ENCODE measurements at regions not wholly inside any gene's neighbourhood (a gene's known extent, or its start where the extent isn't known, plus 50 kb on each side); places are given as distances from the start of the nearest gene placed in this dataset.

DNA sequence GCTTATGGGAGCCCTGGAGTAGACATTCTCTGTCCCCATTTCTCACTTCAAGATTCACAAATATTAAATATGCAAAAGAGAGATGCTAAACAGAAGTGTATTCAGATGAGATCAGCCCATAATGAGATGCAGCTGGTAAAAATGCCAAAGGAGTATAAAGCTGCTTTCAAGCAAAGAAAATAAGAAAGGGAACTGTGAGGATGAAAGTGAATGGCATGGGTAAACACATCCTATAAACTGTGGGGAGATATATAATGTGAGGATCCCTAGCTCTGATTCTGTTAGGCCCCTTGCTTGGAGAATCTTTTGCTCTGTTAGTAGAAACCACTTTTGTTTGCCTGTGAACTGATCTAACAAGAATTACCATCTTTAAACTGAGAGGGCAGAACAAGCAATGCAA, 396.6 kb downstream of the SOX2 start:
- no peak overlapping the region for H3K27ac ChIP-seq (ENCODE audit: low read depth, low read length, poor library complexity, severe bottlenecking)
- no peak overlapping the region for H3K4me2 ChIP-seq (ENCODE audit: low read length)
- no peaks in the 10 kb centered on the region for H3K4me1 ChIP-seq (ENCODE audit: insufficient read depth, low read length, poor library complexity, severe bottlenecking)
- CTCF ChIA-PET (ENCODE audit: unreplicated experiment) = no interaction called here
- H3K36me3 ChIP-seq (ENCODE audit: insufficient read depth, low read length) = no peaks in the 10 kb centered on the region
- H3K9me3 ChIP-seq (ENCODE audit: low read length) = no peaks in the 10 kb centered on the region
- DNase-seq (ENCODE audit: low spot score) = no peak
- TF ChIP-seq, protein P1, sequence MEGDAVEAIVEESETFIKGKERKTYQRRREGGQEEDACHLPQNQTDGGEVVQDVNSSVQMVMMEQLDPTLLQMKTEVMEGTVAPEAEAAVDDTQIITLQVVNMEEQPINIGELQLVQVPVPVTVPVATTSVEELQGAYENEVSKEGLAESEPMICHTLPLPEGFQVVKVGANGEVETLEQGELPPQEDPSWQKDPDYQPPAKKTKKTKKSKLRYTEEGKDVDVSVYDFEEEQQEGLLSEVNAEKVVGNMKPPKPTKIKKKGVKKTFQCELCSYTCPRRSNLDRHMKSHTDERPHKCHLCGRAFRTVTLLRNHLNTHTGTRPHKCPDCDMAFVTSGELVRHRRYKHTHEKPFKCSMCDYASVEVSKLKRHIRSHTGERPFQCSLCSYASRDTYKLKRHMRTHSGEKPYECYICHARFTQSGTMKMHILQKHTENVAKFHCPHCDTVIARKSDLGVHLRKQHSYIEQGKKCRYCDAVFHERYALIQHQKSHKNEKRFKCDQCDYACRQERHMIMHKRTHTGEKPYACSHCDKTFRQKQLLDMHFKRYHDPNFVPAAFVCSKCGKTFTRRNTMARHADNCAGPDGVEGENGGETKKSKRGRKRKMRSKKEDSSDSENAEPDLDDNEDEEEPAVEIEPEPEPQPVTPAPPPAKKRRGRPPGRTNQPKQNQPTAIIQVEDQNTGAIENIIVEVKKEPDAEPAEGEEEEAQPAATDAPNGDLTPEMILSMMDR (conservative IDR thresholded peaks at IDR 0.05; ENCODE audit: low read length) = no peak
- TF ChIP-seq EZH2phosphoT487 (IDR thresholded peaks at IDR 0.05; ENCODE audit: borderline replicate concordance, low read depth, low read length) = no peak
- H3K9me2 ChIP-seq (ENCODE audit: insufficient read depth, low read length) = no peaks in the 10 kb centered on the region; the same call in 1 of the 2 replicates
- intact Hi-C loops (cut with micrococcal nuclease; ENCODE audit: unreplicated experiment) = no loop called here
- peak overlapping the region; percentile 27; the same call in 1 of the 2 replicates for H2AFZ ChIP-seq (ENCODE audit: low read length)
- no peaks in the 10 kb centered on the region for H4K20me1 ChIP-seq (ENCODE audit: insufficient read depth, low read length)
- no peak overlapping the region for H3K4me3 ChIP-seq (ENCODE audit: low read depth, low read length, poor library complexity, severe bottlenecking)
- POLR2A ChIA-PET = interaction anchor here (0.7 kb wide), 1 partner anchor 162 kb away, joined by 3 read pairs; no protein-coding TSS in a partner anchor
- H3K79me2 ChIP-seq (ENCODE audit: insufficient read depth, low read depth, low read length) = no peaks in the 10 kb centered on the region
- BruUV-seq (replicated peaks) = no TSS peak

DNA sequence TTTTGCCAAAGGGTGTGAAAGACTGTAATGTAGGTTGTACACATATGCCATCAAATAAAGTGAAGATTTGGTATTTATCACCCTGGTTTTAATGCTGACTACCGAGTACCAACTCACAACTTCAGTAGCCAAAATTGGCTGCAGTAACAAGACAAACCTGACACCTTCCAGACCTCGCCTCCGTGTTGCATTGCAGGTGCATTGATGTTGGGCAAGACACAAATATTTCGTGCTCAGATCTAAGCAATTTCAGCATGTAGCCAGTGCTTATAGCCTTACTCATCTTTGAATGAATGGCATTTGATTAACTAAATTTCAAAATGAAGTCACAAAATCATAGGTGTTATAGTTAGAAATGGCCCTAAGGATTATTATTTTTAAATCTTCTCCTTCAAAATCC, 400.2 kb downstream of the SOX2 start:
- Histone ChIP-seq H3K9me3 (ENCODE audit: low read length) (no peaks in the 10 kb centered on the region), H3K27ac (ENCODE audit: low read depth, low read length, poor library complexity, severe bottlenecking) (no peak overlapping the region), H3K36me3 (ENCODE audit: insufficient read depth, low read length) (no peaks in the 10 kb centered on the region), H4K20me1 (ENCODE audit: insufficient read depth, low read length) (no peaks in the 10 kb centered on the region), H2AFZ (ENCODE audit: low read length) (0 out of 2 replicates have a peak overlapping the region, but pooled peaks have one; percentile 6), H3K4me2 (ENCODE audit: low read length) (no peak overlapping the region), H3K4me1 (ENCODE audit: insufficient read depth, low read length, poor library complexity, severe bottlenecking) (no peaks in the 10 kb centered on the region), H3K4me3 (ENCODE audit: low read depth, low read length, poor library complexity, severe bottlenecking) (no peak overlapping the region), H3K9me2 (ENCODE audit: insufficient read depth, low read length) (no peaks in the 10 kb centered on the region; the same call in 1 of the 2 replicates), H3K79me2 (ENCODE audit: insufficient read depth, low read depth, low read length) (no peaks in the 10 kb centered on the region)
- no peak for TF ChIP-seq EZH2phosphoT487 (IDR thresholded peaks at IDR 0.05; ENCODE audit: borderline replicate concordance, low read depth, low read length)
- TF ChIP-seq, protein P1 (conservative IDR thresholded peaks at IDR 0.05; ENCODE audit: low read length) = no peak
- no peak for DNase-seq (ENCODE audit: low spot score)
- intact Hi-C loops (cut with micrococcal nuclease; ENCODE audit: unreplicated experiment) = no loop called here
- CTCF ChIA-PET (ENCODE audit: unreplicated experiment) = no interaction called here
- no TSS peak for BruUV-seq (replicated peaks)
- POLR2A ChIA-PET = interaction anchor here (0.5 kb wide), 1 partner anchor 399 kb away, joined by 3 read pairs; no protein-coding TSS in a partner anchor

GRCh38 chr3:182115328-182116015, 403.7 kb downstream of the SOX2 start:
- Histone ChIP-seq H3K4me3 (ENCODE audit: low read depth, low read length, poor library complexity, severe bottlenecking) (no peak overlapping the region), H4K20me1 (ENCODE audit: insufficient read depth, low read length) (no peaks in the 10 kb centered on the region), H3K36me3 (ENCODE audit: insufficient read depth, low read length) (no peaks in the 10 kb centered on the region), H2AFZ (ENCODE audit: low read length) (no peak overlapping the region), H3K27ac (ENCODE audit: low read depth, low read length, poor library complexity, severe bottlenecking) (no peak overlapping the region), H3K9me3 (ENCODE audit: low read length) (no peaks in the 10 kb centered on the region), H3K4me2 (ENCODE audit: low read length) (no peak overlapping the region), H3K4me1 (ENCODE audit: insufficient read depth, low read length, poor library complexity, severe bottlenecking) (no peaks in the 10 kb centered on the region), H3K79me2 (ENCODE audit: insufficient read depth, low read depth, low read length) (no peaks in the 10 kb centered on the region), H3K9me2 (ENCODE audit: insufficient read depth, low read length) (no peaks in the 10 kb centered on the region; the same call in 1 of the 2 replicates)
- intact Hi-C loops (cut with micrococcal nuclease; ENCODE audit: unreplicated experiment) = no loop called here
- BruUV-seq (replicated peaks) = no TSS peak
- no peak for DNase-seq (ENCODE audit: low spot score)
- CTCF ChIA-PET (ENCODE audit: unreplicated experiment) = no interaction called here
- POLR2A ChIA-PET = interaction anchor here (0.6 kb wide), 1 partner anchor 329 kb away, joined by 3 read pairs; no protein-coding TSS in a partner anchor
- TF ChIP-seq EZH2phosphoT487 (IDR thresholded peaks at IDR 0.05; ENCODE audit: borderline replicate concordance, low read depth, low read length) = no peak
- TF ChIP-seq, protein P1 (conservative IDR thresholded peaks at IDR 0.05; ENCODE audit: low read length) = no peak
